GM12878 (cell line): ENCODE measurements at regions not wholly inside any gene's neighbourhood (a gene's known extent, or its start where the extent isn't known, plus 50 kb on each side); places are given as distances from the start of the nearest gene placed in this dataset.

Experiments
- ATAC-seq: fragments of 200-7000 bp; cut with Tn5 transposase; 3 replicates; pipeline ENCODE4 v1.9.1; 2020; ENCODE audit warnings: mild to moderate bottlenecking, moderate library complexity
- BruUV-seq: library from RNA; stranded (reverse); fragments of 400-500 nt; replicated peaks from 2 replicates; lab custom pipeline; 2021; lab: Mats Ljungman, UMichigan
- CTCF ChIA-PET: fragments of 300-600 bp; sonication (Branson Sonifier 250); formaldehyde crosslinking; extraction: SDS; loops from one replicate; lab custom pipeline; 2021; ENCODE audit warnings: inconsistent platforms; lab: Yijun Ruan, JAX
- POLR2A ChIA-PET: fragments of 350-600 bp; formaldehyde crosslinking; extraction: SDS; loops from one replicate; lab custom pipeline; 2021; ENCODE audit warnings: inconsistent platforms; lab: Charles Lee
- RAD21 ChIA-PET: fragments of 300-600 bp; sonication (Branson Sonifier 250); formaldehyde crosslinking; loops from one replicate; lab custom pipeline; 2023; ENCODE audit warnings: antibody characterized with exemption; ENCODE audit not compliant: unreplicated experiment; lab: Charles Lee
- SMC1A ChIA-PET: fragments of 300-600 bp; sonication (Branson Sonifier 250); formaldehyde crosslinking; loops from one replicate; lab custom pipeline; 2023; ENCODE audit not compliant: unreplicated experiment, uncharacterized antibody; lab: Charles Lee
- DNase-seq: peaks from one replicate; pipeline ENCODE4 v3.0.0-alpha.2; 2011; ENCODE audit warnings: low read depth, low spot score
- FAIRE-seq: peaks from 3 replicates; lab custom pipeline; 2011; peaks lifted over from hg19 to GRCh38; lab: Jason Lieb, UNC
- H2AFZ ChIP-seq: 2 replicates; pipeline ENCODE4 v1.6.0; 2011; ENCODE audit warnings: low read depth, low read length, control low read depth; ENCODE audit not compliant: control insufficient read depth
- H3K27ac ChIP-seq: 2 replicates; pipeline ENCODE4 v1.5.1; 2011; ENCODE audit warnings: control low read depth; ENCODE audit not compliant: control insufficient read depth, insufficient read depth
- H3K27me3 ChIP-seq, 2 experiments: replicated peaks in 1 of 2; 2 replicates each; pipeline versions ENCODE4 v1.6.0 to v1.6.1; 2011; ENCODE audit warnings: low read length in 1 of 2; ENCODE audit not compliant: control insufficient read depth in 2 of 2, insufficient read depth in 2 of 2
- H3K36me3 ChIP-seq, 2 experiments: 2 replicates each; pipeline ENCODE4 v1.5.1; 2011; ENCODE audit warnings: low read length in 1 of 2; ENCODE audit not compliant: control insufficient read depth in 2 of 2, insufficient read depth in 2 of 2
- H3K4me1 ChIP-seq: 2 replicates; pipeline ENCODE4 v1.6.1; 2011; ENCODE audit warnings: mild to moderate bottlenecking, low read length, moderate library complexity, mixed read lengths; ENCODE audit not compliant: control insufficient read depth, insufficient read depth
- H3K4me2 ChIP-seq: 2 replicates; pipeline ENCODE4 v1.6.0; 2011; ENCODE audit warnings: control low read depth; ENCODE audit not compliant: control insufficient read depth, insufficient read depth
- H3K4me3 ChIP-seq: fragments of 200-600 bp; sonication (generic); 2 replicates; pipeline ENCODE4 v1.5.1; 2016
- H3K79me2 ChIP-seq: 2 replicates; pipeline ENCODE4 v1.6.0; 2011; ENCODE audit warnings: low read length; ENCODE audit not compliant: control insufficient read depth, insufficient read depth
- H3K9ac ChIP-seq: 2 replicates; pipeline ENCODE4 v1.8.0; 2011; ENCODE audit warnings: low read length, control low read depth, mixed read lengths; ENCODE audit not compliant: control insufficient read depth, insufficient read depth
- H3K9me3 ChIP-seq: replicated peaks from 3 replicates; pipeline ENCODE4 v1.5.1; 2011; ENCODE audit warnings: mild to moderate bottlenecking, low read length; ENCODE audit not compliant: control insufficient read depth, insufficient read depth
- H4K20me1 ChIP-seq: 2 replicates; pipeline ENCODE4 v1.6.0; 2011; ENCODE audit not compliant: control insufficient read depth, insufficient read depth
- EP300 ChIP-seq, 2 experiments: fragments of 150-350 bp in 1 of 2; IDR thresholded peaks; 2 replicates each; pipeline ENCODE4 v1.6.1; 2011 to 2012; ENCODE audit warnings: low read depth in 2 of 2, low read length in 2 of 2, borderline replicate concordance in 1 of 2, improper control_type of control experiment in 1 of 2, inconsistent platforms in 1 of 2; ENCODE audit not compliant: control insufficient read depth in 1 of 2
- FOXK2 ChIP-seq: fragments of 450-650 bp; IDR thresholded peaks from 2 replicates; pipeline ENCODE4 v1.6.1; 2017; ENCODE audit warnings: mild to moderate bottlenecking, moderate library complexity
- KLF5 ChIP-seq: fragments of 450-650 bp; IDR thresholded peaks from 2 replicates; pipeline ENCODE4 v1.6.1; 2014; ENCODE audit warnings: mild to moderate bottlenecking; ENCODE audit not compliant: partially characterized antibody
- NFXL1 ChIP-seq: fragments of 450-650 bp; IDR thresholded peaks from 2 replicates; pipeline ENCODE4 v1.6.1; 2017; ENCODE audit warnings: antibody characterized with exemption, mild to moderate bottlenecking, borderline replicate concordance
- NFYA ChIP-seq: IDR thresholded peaks from 2 replicates; pipeline ENCODE4 v1.6.1; 2011; ENCODE audit warnings: low read depth, mild to moderate bottlenecking, low read length, improper control_type of control experiment, borderline replicate concordance
- RELA ChIP-seq: fragments of 450-650 bp; IDR thresholded peaks from 2 replicates; pipeline ENCODE4 v1.8.0; 2014; ENCODE audit warnings: borderline replicate concordance; ENCODE audit not compliant: partially characterized antibody
- SPI1 ChIP-seq: IDR thresholded peaks from 2 replicates; pipeline ENCODE4 v1.6.1; 2011; ENCODE audit warnings: low read depth, mild to moderate bottlenecking, low read length, moderate library complexity, borderline replicate concordance; ENCODE audit not compliant: insufficient read depth
- SRF ChIP-seq, 2 experiments: IDR thresholded peaks; 2 replicates each; pipeline ENCODE4 v1.6.1; 2011; ENCODE audit warnings: low read depth in 2 of 2, low read length in 2 of 2, mild to moderate bottlenecking in 1 of 2, moderate library complexity in 1 of 2
- TAF1 ChIP-seq: IDR thresholded peaks from 2 replicates; pipeline ENCODE4 v1.6.1; 2011; ENCODE audit warnings: mild to moderate bottlenecking, low read depth, low read length, borderline replicate concordance
- ZNF384 ChIP-seq: IDR thresholded peaks from 2 replicates; pipeline ENCODE4 v1.6.1; 2012; ENCODE audit warnings: low read depth, mild to moderate bottlenecking, low read length, improper control_type of control experiment, borderline replicate concordance
- WGBS: methylation state at CpG from one replicate; pipeline ENCODE4 v1.1.6; 2016; ENCODE audit warnings: low lambda C conversion rate; ENCODE audit not compliant: insufficient replicate concordance, insufficient coverage; ENCODE audit errors: missing lambda C conversion rate; 5-methylcytosine and 5-hydroxymethylcytosine counted together
- in situ Hi-C: fragments of 300-500 bp; cut with MboI; formaldehyde crosslinking; loops from 9 replicates; pipeline ENCODE4 v1.14.3; 2018; ENCODE audit warnings: mixed read lengths
- intact Hi-C: fragments of 100-400 bp; cut with micrococcal nuclease; formaldehyde crosslinking; loops from one replicate; pipeline ENCODE4 v1.14.2; 2022; ENCODE audit not compliant: unreplicated experiment
- TF ChIP-seq, protein P1 (sequence below): IDR thresholded peaks from 2 replicates; pipeline ENCODE4 v1.6.1; 2011; ENCODE audit warnings: mild to moderate bottlenecking, low read depth, low read length, moderate library complexity; ENCODE audit not compliant: insufficient replicate concordance
- TF ChIP-seq, protein P2 (sequence below): fragments of 450-650 bp; IDR thresholded peaks from 2 replicates; pipeline ENCODE4 v1.6.1; 2016; ENCODE audit warnings: mild to moderate bottlenecking, moderate library complexity, borderline replicate concordance
- TF ChIP-seq, protein P3 (sequence below): fragments of 450-650 bp; IDR thresholded peaks from 2 replicates; pipeline ENCODE4 v1.6.1; 2017; ENCODE audit warnings: low read depth, mild to moderate bottlenecking, moderate library complexity
- TF ChIP-seq, protein P4 (sequence below): IDR thresholded peaks from 2 replicates; pipeline ENCODE4 v1.6.1; 2012; ENCODE audit warnings: low read depth, low read length, improper control_type of control experiment

DNA sequence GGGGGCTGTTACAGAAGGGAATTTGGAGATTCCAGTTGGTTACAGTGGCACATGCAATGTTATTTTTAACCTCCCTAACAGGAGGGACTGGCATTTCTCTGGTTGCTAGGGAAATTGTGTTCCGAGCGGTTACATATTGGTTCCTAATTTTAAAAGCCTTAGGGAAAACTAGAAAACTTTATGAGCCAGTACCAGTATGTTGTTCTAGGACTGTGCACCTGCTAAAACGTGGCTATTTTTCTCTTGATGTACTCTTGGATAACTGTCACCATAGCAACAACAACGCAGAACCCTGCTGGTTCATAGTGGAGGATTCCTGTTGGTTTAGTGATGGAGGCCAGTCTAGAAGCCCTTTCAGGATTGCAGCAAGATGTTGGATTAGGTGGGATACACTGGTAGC is 68.9 kb upstream of the PGBD5 start:
- POLR2A ChIA-PET: no interaction called here
- no peak for FAIRE-seq

DNA sequence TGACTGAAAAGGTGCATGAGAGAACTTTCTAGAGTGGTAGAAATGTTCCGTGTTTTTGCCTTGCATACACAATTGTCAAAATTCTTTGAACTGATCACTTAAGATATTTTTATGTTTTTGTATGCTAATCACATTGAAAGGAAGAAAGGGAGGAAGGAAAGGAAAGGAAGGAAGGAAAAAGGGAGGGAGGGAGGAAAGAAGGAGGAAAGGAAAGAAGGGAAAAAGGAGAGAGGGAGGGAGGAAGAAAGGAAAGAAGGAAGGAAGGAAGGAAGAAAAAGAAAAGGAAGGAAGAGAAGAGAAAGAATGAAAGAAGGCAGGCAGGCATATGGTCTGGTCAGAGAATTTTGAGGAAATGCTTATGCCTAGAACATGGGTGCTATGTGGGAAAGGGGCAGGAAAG is 68.4 kb upstream of the PGBD5 start:
- no peaks in the 10 kb centered on the region for H3K79me2 ChIP-seq
- H3K4me3 ChIP-seq: no peak overlapping the region
- POLR2A ChIA-PET: no interaction called here
- TF ChIP-seq EP300 (IDR thresholded peaks at IDR 0.05; ENCODE audit: borderline replicate concordance in 1 of 2, control insufficient read depth in 1 of 2, low read depth in 2 of 2, low read length in 2 of 2) (no peak), KLF5 (no peak)
- TF ChIP-seq, protein P1, sequence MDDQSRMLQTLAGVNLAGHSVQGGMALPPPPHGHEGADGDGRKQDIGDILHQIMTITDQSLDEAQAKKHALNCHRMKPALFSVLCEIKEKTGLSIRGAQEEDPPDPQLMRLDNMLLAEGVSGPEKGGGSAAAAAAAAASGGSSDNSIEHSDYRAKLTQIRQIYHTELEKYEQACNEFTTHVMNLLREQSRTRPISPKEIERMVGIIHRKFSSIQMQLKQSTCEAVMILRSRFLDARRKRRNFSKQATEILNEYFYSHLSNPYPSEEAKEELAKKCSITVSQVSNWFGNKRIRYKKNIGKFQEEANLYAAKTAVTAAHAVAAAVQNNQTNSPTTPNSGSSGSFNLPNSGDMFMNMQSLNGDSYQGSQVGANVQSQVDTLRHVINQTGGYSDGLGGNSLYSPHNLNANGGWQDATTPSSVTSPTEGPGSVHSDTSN: no peak
- TF ChIP-seq, protein P2, sequence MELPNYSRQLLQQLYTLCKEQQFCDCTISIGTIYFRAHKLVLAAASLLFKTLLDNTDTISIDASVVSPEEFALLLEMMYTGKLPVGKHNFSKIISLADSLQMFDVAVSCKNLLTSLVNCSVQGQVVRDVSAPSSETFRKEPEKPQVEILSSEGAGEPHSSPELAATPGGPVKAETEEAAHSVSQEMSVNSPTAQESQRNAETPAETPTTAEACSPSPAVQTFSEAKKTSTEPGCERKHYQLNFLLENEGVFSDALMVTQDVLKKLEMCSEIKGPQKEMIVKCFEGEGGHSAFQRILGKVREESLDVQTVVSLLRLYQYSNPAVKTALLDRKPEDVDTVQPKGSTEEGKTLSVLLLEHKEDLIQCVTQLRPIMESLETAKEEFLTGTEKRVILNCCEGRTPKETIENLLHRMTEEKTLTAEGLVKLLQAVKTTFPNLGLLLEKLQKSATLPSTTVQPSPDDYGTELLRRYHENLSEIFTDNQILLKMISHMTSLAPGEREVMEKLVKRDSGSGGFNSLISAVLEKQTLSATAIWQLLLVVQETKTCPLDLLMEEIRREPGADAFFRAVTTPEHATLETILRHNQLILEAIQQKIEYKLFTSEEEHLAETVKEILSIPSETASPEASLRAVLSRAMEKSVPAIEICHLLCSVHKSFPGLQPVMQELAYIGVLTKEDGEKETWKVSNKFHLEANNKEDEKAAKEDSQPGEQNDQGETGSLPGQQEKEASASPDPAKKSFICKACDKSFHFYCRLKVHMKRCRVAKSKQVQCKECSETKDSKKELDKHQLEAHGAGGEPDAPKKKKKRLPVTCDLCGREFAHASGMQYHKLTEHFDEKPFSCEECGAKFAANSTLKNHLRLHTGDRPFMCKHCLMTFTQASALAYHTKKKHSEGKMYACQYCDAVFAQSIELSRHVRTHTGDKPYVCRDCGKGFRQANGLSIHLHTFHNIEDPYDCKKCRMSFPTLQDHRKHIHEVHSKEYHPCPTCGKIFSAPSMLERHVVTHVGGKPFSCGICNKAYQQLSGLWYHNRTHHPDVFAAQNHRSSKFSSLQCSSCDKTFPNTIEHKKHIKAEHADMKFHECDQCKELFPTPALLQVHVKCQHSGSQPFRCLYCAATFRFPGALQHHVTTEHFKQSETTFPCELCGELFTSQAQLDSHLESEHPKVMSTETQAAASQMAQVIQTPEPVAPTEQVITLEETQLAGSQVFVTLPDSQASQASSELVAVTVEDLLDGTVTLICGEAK: no peak
- TF ChIP-seq, protein P3, sequence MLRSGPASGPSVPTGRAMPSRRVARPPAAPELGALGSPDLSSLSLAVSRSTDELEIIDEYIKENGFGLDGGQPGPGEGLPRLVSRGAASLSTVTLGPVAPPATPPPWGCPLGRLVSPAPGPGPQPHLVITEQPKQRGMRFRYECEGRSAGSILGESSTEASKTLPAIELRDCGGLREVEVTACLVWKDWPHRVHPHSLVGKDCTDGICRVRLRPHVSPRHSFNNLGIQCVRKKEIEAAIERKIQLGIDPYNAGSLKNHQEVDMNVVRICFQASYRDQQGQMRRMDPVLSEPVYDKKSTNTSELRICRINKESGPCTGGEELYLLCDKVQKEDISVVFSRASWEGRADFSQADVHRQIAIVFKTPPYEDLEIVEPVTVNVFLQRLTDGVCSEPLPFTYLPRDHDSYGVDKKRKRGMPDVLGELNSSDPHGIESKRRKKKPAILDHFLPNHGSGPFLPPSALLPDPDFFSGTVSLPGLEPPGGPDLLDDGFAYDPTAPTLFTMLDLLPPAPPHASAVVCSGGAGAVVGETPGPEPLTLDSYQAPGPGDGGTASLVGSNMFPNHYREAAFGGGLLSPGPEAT: no peak

More for the DNA sequence above, 68.9 kb upstream of the PGBD5 start:
- intact Hi-C loops: no loop called here
- no TSS peak for BruUV-seq
- in situ Hi-C loops: no loop called here
- H2AFZ ChIP-seq: no peak overlapping the region
- TF ChIP-seq RELA: no peak
- no peak for TF ChIP-seq KLF5
- no peak for TF ChIP-seq TAF1
- no peak for TF ChIP-seq ZNF384
- TF ChIP-seq NFXL1: no peak
- TF ChIP-seq NFYA: no peak
- TF ChIP-seq SRF (IDR thresholded peaks at IDR 0.05; ENCODE audit: low read depth in 2 of 2, low read length in 2 of 2): no peak
- TF ChIP-seq FOXK2: no peak
- TF ChIP-seq, protein P4, sequence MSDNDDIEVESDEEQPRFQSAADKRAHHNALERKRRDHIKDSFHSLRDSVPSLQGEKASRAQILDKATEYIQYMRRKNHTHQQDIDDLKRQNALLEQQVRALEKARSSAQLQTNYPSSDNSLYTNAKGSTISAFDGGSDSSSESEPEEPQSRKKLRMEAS: no peak
- TF ChIP-seq SPI1: no peak
- TF ChIP-seq, all 136 proteins: peak for 0
- no peaks in the 10 kb centered on the region for H3K9me3 ChIP-seq
- H3K27ac ChIP-seq: no peak overlapping the region
- ATAC-seq (no peak), DNase-seq (no peak)
- CTCF ChIA-PET: no interaction called here
- H3K4me2 ChIP-seq: no peak overlapping the region
- SMC1A ChIA-PET: no interaction called here
- RAD21 ChIA-PET: no interaction called here
- no peak overlapping the region for H3K4me3 ChIP-seq
- no peaks in the 10 kb centered on the region for H3K36me3 ChIP-seq
- H3K4me1 ChIP-seq: no peaks in the 10 kb centered on the region
- 58% methylated on average over 4 of the region's 4 CpGs for WGBS
- H3K9ac ChIP-seq: no peak overlapping the region
- no peaks in the 10 kb centered on the region; a peak in 1 of 4 replicates for H3K27me3 ChIP-seq
- no peaks in the 10 kb centered on the region for H4K20me1 ChIP-seq
- H3K79me2 ChIP-seq: no peaks in the 10 kb centered on the region

More for the DNA sequence above, 68.4 kb upstream of the PGBD5 start:
- Histone ChIP-seq H3K27me3 (no peaks in the 10 kb centered on the region; a peak in 1 of 4 replicates), H3K36me3 (no peaks in the 10 kb centered on the region), H3K4me1 (no peaks in the 10 kb centered on the region), H3K9me3 (no peaks in the 10 kb centered on the region), H3K27ac (no peak overlapping the region), H2AFZ (no peak overlapping the region), H3K9ac (no peak overlapping the region), H3K4me2 (no peak overlapping the region), H4K20me1 (no peaks in the 10 kb centered on the region)
- RAD21 ChIA-PET: no interaction called here
- SMC1A ChIA-PET: no interaction called here
- ATAC-seq: no peak
- CTCF ChIA-PET: no interaction called here
- no TSS peak for BruUV-seq
- in situ Hi-C loops: no loop called here
- WGBS: 81% methylated on average over 1 of the region's 1 CpG
- intact Hi-C loops: no loop called here
- DNase-seq: no peak
- FAIRE-seq: no peak
